RPMI8226 (cell line): ENCODE measurements at regions not wholly inside any gene's neighbourhood (a gene's known extent, or its start where the extent isn't known, plus 50 kb on each side); places are given as distances from the start of the nearest gene placed in this dataset.
"Not testable (repeated sequence)": the region's sequence is repeated elsewhere in the genome, so short reads cannot be mapped to it uniquely, and the experiment has no call there.

Experiments
- DNase-seq: peaks from one replicate; pipeline ENCODE4 v3.0.0-alpha.2; 2015

GRCh38 chr13:78540058-78540457 is 63.3 kb downstream of the POU4F1 start:
- no peak for DNase-seq

GRCh38 chr13:78526044-78526443 is 77.3 kb downstream of the POU4F1 start:
- not testable (repeated sequence) for DNase-seq

DNA sequence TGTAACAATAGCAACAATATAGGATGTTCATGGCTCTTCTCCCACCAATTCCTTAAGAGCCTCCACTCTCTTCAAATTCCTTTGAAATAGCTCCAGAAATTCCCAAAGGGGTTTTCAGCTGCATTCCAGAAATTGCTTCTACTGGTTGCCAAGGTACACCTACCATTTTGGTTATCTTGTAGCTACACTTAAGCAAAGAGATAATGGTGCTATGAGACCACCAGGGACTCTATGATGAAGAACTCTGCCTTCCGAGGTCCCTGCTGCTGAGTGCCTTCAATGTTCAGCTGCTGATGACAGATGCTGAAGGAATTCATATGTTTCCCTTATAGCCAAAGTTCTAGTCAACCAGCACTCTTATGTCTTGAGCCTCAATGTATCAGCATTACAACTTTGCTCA is 78.4 kb downstream of the POU4F1 start:
- DNase-seq, result no peak

DNA sequence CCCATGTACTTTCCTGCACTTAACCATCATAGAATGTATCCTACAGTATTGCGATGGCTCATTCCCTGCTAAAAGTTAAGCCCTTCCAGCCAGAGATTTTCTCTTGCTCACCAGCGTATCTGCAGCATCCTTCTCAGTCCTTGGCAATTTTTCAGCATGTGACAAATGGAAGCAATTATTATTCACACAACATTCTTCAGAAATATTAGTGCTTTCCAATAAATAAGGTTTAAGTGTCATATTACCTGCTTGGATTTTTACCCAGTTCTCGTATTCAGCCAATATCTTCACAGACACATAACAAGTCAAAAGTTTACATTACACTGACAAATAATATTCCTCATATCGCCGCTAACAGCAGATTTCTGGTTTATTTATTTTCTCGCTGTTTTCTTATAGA is 82.3 kb downstream of the POU4F1 start:
- no peak for DNase-seq

DNA sequence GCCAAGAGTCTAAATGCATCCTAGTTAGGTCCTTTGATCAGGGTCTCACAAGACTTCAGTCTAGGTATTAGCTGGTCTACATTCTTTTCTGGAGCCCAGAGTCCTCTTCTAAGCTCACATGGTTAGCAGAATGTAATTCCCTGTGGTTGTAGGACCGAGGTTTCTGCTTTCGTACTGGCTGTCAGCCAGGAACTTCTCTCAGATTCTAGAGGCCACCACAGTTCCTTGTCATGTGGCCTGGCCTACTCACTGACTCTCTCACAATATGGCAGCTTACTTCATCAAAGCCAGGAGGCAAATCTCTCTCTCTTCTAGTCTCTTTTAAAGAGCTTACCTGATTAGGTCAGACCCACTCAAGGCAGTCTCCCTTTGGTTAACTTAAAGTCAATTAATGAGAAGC is 82.9 kb downstream of the POU4F1 start:
- peak; percentile 3 for DNase-seq

DNA sequence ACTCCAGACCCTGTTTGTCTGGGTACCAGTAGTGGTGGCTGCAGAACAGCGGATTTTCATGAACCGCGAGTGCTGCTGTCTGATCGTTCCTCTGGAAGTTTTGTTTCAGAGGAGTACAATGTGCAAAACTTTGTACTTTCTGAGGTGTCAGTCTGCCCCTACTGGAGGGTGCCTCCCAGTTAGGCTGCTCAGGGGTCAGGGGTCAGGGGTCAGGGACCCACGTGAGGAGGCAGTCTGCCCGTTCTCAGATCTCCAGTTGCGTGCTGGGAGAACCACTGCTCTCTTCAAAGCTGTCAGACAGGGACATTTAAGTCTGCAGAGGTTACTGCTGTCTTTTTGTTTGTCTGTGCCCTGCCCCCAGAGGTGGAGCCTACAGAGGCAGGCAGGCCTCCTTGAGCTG is 84.9 kb downstream of the POU4F1 start:
- not testable (repeated sequence) for DNase-seq

- DNase-seq, result no peak
Observed at GRCh38 chr13:78499802-78500201, 103.5 kb downstream of the POU4F1 start.

DNA sequence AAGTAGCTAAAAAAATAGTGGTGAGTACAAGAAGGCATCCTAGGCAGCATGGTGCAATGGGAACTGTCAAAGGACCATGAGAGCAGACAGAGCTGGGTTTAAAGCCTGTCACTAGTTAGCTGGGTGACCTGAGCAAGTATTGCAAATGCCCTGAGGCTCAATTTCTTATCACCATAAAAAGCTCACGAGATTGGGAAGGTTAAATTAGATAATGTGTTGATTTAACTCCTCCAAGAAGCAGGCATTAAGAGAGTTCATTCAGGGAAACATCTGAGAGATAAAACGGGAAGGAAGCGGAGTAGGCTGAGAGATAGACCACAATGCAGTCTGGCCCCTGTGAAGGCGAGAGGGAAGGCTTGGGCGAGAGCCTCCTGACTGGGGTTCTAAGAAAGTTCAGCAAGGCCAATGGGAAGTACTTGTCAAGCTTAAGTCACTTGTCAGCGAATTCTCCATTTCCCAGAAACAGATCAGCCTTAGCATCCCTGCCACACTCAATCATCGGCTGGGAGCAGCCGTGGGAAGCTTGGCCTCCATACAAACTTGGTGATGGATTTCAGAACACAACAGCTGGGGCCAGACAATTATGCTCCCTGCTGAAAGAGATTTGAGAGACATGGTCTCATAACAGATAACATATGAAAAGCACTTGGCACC is 105.5 kb downstream of the POU4F1 start:
- no peak for DNase-seq

DNA sequence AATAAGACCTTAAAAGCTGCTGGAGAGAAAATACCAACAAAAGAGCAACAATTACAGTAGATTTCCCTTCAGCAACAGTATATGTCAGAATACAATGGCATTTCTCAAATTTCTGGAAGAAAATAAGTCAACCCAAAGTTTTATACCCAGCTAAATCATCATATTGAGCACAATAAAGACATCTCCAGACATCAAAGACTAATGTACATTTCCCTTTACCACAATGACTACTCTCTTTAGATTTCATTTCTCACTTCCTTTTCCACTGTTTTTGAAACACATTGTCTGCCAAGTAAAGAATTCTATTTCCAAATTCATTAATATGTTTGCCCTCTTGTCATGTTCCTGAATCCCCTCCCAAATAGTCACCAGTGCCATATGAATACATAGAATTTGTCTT is 111.4 kb downstream of the POU4F1 start:
- DNase-seq, result no peak

DNA sequence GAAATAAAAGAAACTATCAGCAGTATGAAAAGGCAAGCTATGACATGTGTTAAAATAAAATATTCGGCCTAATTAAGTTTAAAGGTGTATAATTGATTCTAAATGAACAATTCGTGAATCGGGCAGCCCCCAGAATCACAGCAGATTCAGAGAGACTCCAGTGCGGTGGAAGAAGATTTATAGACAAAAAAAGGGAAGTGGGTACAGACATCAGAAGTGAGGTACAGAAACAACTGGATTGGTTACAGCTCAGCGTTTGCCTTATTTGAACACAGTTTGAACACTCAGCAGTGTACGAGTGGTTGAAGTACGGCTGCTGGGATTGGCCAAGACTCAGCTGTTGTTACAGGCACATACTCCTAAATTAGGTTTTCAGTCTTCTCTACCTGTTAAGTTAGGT is 113.1 kb downstream of the POU4F1 start:
- DNase-seq, result not testable (repeated sequence)

GRCh38 chr13:78487707-78488106 is 115.6 kb downstream of the POU4F1 start:
- no peak for DNase-seq

DNA sequence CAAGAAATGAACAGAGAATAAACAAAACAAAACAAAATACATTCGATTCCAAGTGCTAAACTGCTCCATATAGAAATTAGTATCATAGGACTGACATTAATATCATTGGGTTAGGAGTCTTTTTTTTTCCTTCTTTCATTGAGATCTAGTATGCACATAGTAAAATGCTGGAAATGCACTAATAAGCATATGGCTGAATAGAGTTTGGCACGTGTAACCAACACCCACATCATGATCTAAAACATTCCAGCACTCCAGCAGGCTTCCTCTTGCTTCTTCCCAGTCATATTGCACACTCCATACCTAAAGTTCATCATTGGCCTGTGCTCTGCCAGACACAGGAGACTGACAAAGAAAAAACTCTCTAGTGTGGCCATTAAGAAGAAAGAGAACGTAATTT is 117.5 kb downstream of the POU4F1 start:
- no peak for DNase-seq

DNA sequence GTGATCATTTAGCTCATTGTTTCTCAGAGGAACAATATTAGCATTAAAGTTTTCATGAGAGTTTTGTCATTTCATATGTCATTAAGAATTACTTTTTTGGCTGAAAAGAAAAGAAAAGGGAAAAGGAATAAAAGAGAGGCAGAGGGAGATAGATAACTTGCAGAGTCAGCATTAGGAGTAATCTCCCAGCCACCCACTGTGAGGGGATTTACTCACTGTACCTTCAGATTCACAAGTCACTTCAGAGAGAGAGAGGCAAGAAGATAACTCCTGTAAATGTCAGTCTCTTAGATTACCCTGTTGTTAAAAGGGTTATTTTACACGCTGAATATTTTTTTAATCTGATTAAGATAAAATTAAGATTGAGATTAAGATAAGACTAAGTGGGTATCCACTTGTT is 125.2 kb downstream of the POU4F1 start:
- no peak for DNase-seq

DNA sequence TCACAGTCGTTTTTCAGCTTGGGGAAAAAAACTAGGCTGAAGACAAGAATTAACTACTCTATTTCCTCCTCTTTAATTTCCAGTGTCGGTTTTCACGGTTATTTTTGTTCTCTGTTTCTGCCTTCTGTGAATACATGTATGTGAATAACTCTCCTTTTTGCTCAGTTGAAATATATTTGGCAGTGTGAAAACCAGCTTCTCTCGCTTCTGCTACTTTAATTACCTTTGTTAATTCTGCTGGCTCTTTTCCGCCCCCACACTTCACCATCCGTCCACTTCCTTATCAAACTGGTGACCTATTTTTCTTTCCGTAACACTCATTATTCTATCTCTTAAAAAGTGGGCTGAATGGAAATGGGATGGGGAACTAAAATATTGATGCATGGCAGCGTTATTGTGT is 126.4 kb downstream of the POU4F1 start:
- no peak for DNase-seq

DNA sequence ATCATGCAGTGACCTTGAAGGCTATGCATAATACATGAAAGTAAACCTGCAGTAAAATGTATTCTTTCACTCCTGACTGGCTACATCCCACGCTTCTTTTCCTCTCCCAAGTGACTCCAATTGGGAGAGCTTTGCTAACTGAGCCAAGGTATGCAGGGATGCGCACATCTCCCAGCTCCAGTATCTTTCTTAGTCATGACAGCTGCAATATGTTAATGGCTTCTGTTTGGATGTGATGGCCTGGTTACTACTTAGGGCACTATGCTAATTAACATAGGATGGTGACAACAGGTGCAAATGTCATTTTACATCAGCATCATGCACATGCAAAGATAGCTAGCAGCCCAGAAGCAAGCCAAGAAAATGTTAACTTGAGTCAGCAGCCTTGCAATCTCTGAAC is 134.7 kb downstream of the POU4F1 start:
- no peak for DNase-seq

DNA sequence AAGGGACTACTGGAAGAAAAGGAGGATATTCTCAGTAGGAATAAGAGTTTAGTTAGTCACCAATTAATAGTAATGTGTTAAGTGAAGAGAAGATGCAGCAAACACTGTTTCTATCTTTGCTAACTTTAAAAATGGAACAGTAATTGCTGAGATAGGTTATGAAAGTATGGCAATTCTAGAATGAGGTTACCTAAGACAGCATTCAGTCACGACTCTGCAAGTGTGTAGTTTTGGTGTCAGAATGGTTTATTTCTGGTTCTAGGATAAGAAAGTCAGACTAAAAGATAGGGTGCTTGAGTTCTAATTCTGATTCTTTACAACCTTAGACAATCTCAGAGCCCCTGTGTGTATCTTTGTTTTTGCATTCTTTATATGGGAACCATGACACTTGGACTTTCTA is 138.1 kb downstream of the POU4F1 start:
- no peak for DNase-seq

- no peak for DNase-seq
Observed at GRCh38 chr13:78460176-78460575, 143.2 kb downstream of the POU4F1 start.

- no peak for DNase-seq
Observed at GRCh38 chr13:78443839-78444238, 159.5 kb downstream of the POU4F1 start.

GRCh38 chr13:78437781-78438180 is 165.6 kb downstream of the POU4F1 start:
- no peak for DNase-seq

GRCh38 chr13:78436311-78436710 is 167.0 kb downstream of the POU4F1 start:
- no peak for DNase-seq

DNA sequence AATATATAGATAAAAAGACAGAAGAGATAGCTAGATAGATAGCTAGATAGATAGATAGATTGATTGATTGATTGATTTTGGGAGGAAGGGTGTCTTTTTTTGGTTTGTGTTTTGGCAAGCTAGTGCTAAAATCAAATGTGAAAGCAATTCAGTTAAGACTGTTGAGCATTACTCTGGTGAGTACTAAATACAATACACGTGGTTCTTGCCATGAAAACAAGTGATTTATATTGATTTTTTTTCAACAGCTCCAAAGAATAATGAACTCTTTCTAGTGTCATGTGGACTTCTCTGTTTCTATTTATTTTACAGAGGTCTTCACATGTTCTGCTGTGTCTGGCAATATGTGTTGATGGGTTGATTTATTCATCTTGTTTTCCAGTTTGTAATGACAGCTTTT is 172.0 kb downstream of the POU4F1 start:
- no peak for DNase-seq

GRCh38 chr13:78430811-78431210 is 172.5 kb downstream of the POU4F1 start:
- no peak for DNase-seq

- no peak for DNase-seq
Observed at GRCh38 chr13:78430166-78430791, 173.1 kb downstream of the POU4F1 start.

GRCh38 chr13:78428646-78429045 is 174.7 kb downstream of the POU4F1 start:
- no peak for DNase-seq

DNA sequence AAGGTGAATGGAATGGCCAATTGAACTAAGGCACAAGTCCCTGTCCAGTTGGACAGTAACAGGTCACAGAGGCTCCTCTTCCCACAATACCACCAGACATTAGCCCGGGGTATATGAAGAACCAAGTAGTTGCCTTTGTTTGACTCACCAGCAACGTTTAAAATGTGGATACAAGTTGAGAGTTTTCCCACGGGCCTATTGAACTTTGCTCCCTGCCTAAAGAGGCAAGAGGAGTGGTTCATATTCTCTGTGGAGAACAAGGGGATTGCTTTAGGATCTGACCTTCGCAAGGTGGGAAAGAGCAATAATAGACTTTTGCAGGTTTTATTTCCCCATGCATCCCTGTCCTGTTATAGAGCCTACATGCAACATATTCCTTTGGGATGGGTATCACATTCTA is 177.2 kb downstream of the POU4F1 start:
- no peak for DNase-seq
